Gastrocnemius medialis (tissue), 4 donors: ENCODE measurements at regions not wholly inside any gene's neighbourhood (a gene's known extent, or its start where the extent isn't known, plus 50 kb on each side); places are given as distances from the start of the nearest gene placed in this dataset.

Experiments
- ATAC-seq, 2 donors: fragments of 150-250 bp; one replicate each; pipeline ENCODE4 v1.9.1; 2016
- DNase-seq, 2 donors: peaks; one replicate each; pipeline ENCODE4 v3.0.0-alpha.2; 2019
- H3K27ac ChIP-seq, 4 donors: fragments of 200-600 bp; sonication (generic); 1 replicate in 1 of 4; 2 replicates in 3 of 4; pipeline ENCODE4 v1.5.1; 2016 to 2018; ENCODE audit warnings: mild to moderate bottlenecking in 2 of 4, moderate library complexity in 1 of 4
- H3K27me3 ChIP-seq, 3 donors: fragments of 200-600 bp; sonication (generic) in 2 of 3; 1 replicate in 1 of 3; 2 replicates in 2 of 3; pipeline versions ENCODE4 v1.5.1 to v1.6.0; 2016 to 2019; ENCODE audit warnings: mild to moderate bottlenecking in 1 of 3, moderate library complexity in 1 of 3
- H3K36me3 ChIP-seq, 2 donors: fragments of 200-600 bp; sonication (generic) in 1 of 2; one replicate each; pipeline ENCODE4 v1.5.1; 2017 to 2018
- H3K4me1 ChIP-seq, 2 donors: fragments of 200-600 bp; sonication (generic) in 1 of 2; one replicate each; pipeline ENCODE4 v1.5.1; 2016 to 2017; ENCODE audit warnings: mild to moderate bottlenecking in 2 of 2
- H3K4me3 ChIP-seq, 4 donors: fragments of 200-600 bp; sonication (generic) in 3 of 4; 1 replicate in 1 of 4; 2 replicates in 3 of 4; pipeline ENCODE4 v1.5.1; 2016 to 2019; ENCODE audit warnings: mild to moderate bottlenecking in 2 of 4
- H3K9me3 ChIP-seq, 3 donors: fragments of 200-600 bp; sonication (generic) in 2 of 3; 1 replicate in 1 of 3; 2 replicates in 2 of 3; pipeline ENCODE4 v1.5.1; 2016 to 2019
- POLR2A ChIP-seq, 2 donors: fragments of 450-650 bp; IDR thresholded peaks; one replicate each; pipeline ENCODE4 v1.6.1; 2017; ENCODE audit warnings: antibody characterized with exemption in 2 of 2, mild to moderate bottlenecking in 2 of 2, moderate library complexity in 2 of 2
- in situ Hi-C, 4 donors: fragments of 200-750 bp; cut with MboI; loops; one replicate each; pipeline versions ENCODE4 v1.15.0 to v1.8.0; 2017; ENCODE audit warnings: low sequenced_read_pairs in 4 of 4
- intact Hi-C: fragments of 100-400 bp; cut with DNase I; formaldehyde crosslinking; loops from one replicate; pipeline ENCODE4 v1.15.1; 2023; ENCODE audit warnings: low total_unique reads
- TF ChIP-seq, protein P1 (sequence below), 5 experiments: fragments of 450-650 bp in 3 of 5; fragments of 200-600 bp in 2 of 5; sonication (generic) in 2 of 5; IDR thresholded peaks in 4 of 5; conservative IDR thresholded peaks in 1 of 5; 1 replicate in 4 of 5; 2 replicates in 1 of 5; pipeline ENCODE4 v1.5.1; 2016 to 2019; ENCODE audit warnings: antibody characterized with exemption in 5 of 5, mild to moderate bottlenecking in 3 of 5, moderate library complexity in 3 of 5

DNA sequence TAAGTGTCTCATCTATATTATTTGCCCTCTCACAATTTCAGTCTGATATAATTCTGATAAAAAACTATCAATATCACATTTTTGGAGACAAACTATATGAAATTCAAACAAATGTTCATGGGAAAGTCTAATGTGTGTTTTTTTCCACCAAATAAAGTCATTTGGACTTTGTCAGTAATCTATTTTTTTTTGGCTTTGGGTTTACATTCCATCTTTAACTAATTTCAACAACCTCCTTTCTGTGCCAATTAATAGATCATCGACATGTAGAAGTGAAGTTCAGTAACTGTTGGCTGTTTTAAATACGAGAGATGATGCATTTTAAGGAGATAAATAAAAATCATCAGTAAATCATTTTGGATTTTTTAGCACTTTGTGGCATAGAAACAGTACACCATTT, 1623.0 kb upstream of the ACVR2A start:
- Histone ChIP-seq H3K9me3 (no peaks in the 10 kb centered on the region), H3K36me3 (no peaks in the 10 kb centered on the region), H3K27me3 (no peaks in the 10 kb centered on the region), H3K4me3 (no peak overlapping the region), H3K4me1 (no peaks in the 10 kb centered on the region), H3K27ac (no peak overlapping the region)
- ATAC-seq (no peak), DNase-seq (no peak)
- TF ChIP-seq POLR2A (IDR thresholded peaks at IDR 0.05) = no peak
- TF ChIP-seq, protein P1, sequence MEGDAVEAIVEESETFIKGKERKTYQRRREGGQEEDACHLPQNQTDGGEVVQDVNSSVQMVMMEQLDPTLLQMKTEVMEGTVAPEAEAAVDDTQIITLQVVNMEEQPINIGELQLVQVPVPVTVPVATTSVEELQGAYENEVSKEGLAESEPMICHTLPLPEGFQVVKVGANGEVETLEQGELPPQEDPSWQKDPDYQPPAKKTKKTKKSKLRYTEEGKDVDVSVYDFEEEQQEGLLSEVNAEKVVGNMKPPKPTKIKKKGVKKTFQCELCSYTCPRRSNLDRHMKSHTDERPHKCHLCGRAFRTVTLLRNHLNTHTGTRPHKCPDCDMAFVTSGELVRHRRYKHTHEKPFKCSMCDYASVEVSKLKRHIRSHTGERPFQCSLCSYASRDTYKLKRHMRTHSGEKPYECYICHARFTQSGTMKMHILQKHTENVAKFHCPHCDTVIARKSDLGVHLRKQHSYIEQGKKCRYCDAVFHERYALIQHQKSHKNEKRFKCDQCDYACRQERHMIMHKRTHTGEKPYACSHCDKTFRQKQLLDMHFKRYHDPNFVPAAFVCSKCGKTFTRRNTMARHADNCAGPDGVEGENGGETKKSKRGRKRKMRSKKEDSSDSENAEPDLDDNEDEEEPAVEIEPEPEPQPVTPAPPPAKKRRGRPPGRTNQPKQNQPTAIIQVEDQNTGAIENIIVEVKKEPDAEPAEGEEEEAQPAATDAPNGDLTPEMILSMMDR (IDR thresholded peaks at IDR 0.05 in 4 of 5, conservative IDR thresholded peaks at IDR 0.05 in 1 of 5) = no peak
- intact Hi-C loops (no loop called here), in situ Hi-C loops (no loop called here)

GRCh38 chr2:146220957-146221356, 1623.9 kb upstream of the ACVR2A start:
- intact Hi-C loops = no loop called here
- in situ Hi-C loops = no loop called here
- no peak overlapping the region for H3K27ac ChIP-seq
- no peak overlapping the region for H3K4me3 ChIP-seq
- TF ChIP-seq, protein P1 (IDR thresholded peaks at IDR 0.05 in 4 of 5, conservative IDR thresholded peaks at IDR 0.05 in 1 of 5) = no peak
- TF ChIP-seq POLR2A (IDR thresholded peaks at IDR 0.05) = no peak
- no peak for ATAC-seq
- no peaks in the 10 kb centered on the region for H3K27me3 ChIP-seq
- H3K9me3 ChIP-seq = no peaks in the 10 kb centered on the region
- no peaks in the 10 kb centered on the region for H3K4me1 ChIP-seq
- no peak for DNase-seq
- H3K36me3 ChIP-seq = no peaks in the 10 kb centered on the region

DNA sequence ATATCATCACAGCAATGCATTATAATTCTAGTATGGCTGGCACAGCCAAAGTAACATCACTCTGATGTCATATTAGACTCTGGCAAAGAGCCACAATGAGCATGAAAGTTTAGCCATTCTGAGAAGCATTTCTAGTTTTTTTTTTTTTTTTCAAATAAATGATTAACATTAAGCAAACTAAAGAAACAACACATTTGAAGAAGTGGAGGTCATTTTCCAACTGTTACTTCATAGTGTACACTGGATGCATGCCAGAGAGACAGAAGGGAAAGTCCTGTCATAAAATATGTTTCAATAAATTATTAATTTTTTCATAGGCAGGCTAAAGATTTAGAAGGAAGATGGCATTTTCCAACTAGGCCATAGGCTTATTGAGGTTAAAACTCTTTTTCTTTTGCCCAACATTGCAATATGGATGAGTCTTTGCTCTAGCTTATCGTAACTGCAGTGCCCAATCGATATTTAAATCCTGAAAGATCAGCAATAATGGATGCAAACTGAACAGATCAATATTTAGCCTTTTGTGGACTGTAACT, 1630.4 kb upstream of the ACVR2A start:
- H3K9me3 ChIP-seq = no peaks in the 10 kb centered on the region
- intact Hi-C loops (no loop called here), in situ Hi-C loops (no loop called here)
- no peak overlapping the region for H3K4me3 ChIP-seq
- TF ChIP-seq, protein P1 (IDR thresholded peaks at IDR 0.05 in 4 of 5, conservative IDR thresholded peaks at IDR 0.05 in 1 of 5) = no peak
- no peak for TF ChIP-seq POLR2A (IDR thresholded peaks at IDR 0.05)
- H3K4me1 ChIP-seq = no peaks in the 10 kb centered on the region
- no peaks in the 10 kb centered on the region for H3K36me3 ChIP-seq
- ATAC-seq = no peak
- H3K27ac ChIP-seq = no peak overlapping the region
- no peak for DNase-seq
- no peaks in the 10 kb centered on the region for H3K27me3 ChIP-seq

- in situ Hi-C loops = no loop called here
- intact Hi-C loops = no loop called here
- H3K4me1 ChIP-seq = no peaks in the 10 kb centered on the region
- H3K36me3 ChIP-seq = no peaks in the 10 kb centered on the region
- no peak for ATAC-seq
- TF ChIP-seq, protein P1 (IDR thresholded peaks at IDR 0.05 in 4 of 5, conservative IDR thresholded peaks at IDR 0.05 in 1 of 5) = no peak
- TF ChIP-seq POLR2A (IDR thresholded peaks at IDR 0.05) = no peak
- DNase-seq = no peak
- H3K27ac ChIP-seq = no peak overlapping the region
- H3K4me3 ChIP-seq = no peak overlapping the region
- H3K27me3 ChIP-seq = no peaks in the 10 kb centered on the region
- no peaks in the 10 kb centered on the region for H3K9me3 ChIP-seq
Observed at GRCh38 chr2:146213674-146214073, 1631.2 kb upstream of the ACVR2A start.

DNA sequence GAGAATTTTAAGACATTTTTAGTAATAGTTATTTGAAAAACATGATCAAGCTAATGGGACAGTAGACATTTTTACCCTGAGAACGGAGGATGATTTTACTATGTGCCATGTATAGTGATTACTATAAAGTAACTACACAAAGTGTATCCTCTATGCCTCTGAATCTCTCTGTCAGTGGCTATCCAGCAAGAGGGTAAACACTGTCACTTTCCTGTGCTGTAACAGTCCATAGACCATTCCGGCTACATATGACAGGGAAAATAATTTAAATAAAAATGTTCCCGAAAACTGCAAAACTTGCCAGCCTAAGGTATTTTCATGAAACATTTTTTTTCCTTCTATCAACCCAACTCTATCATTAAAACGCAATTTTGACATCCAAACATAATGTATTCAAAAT, 1632.2 kb upstream of the ACVR2A start:
- no peaks in the 10 kb centered on the region for H3K36me3 ChIP-seq
- no peak for ATAC-seq
- no peak overlapping the region for H3K27ac ChIP-seq
- H3K4me3 ChIP-seq = no peak overlapping the region
- H3K9me3 ChIP-seq = no peaks in the 10 kb centered on the region
- no peak for DNase-seq
- no peaks in the 10 kb centered on the region for H3K27me3 ChIP-seq
- TF ChIP-seq, protein P1 (IDR thresholded peaks at IDR 0.05 in 4 of 5, conservative IDR thresholded peaks at IDR 0.05 in 1 of 5) = no peak
- TF ChIP-seq POLR2A (IDR thresholded peaks at IDR 0.05) = no peak
- in situ Hi-C loops (no loop called here), intact Hi-C loops (no loop called here)
- H3K4me1 ChIP-seq = no peaks in the 10 kb centered on the region
